Cardiac muscle cell (in vitro differentiated cells and primary cell): ENCODE measurements at regions not wholly inside any gene's neighbourhood (a gene's known extent, or its start where the extent isn't known, plus 50 kb on each side); places are given as distances from the start of the nearest gene placed in this dataset.

Experiments
- DNase-seq, 2 donors: peaks; one replicate each; pipeline versions ENCODE4 v3.0.0 to v3.0.0-alpha.2; 2010 to 2017; ENCODE audit warnings: low read depth in 1 of 2, low spot score in 1 of 2
- H3K27ac ChIP-seq: fragments of 200-600 bp; sonication (generic); 2 replicates; pipeline ENCODE4 v1.5.1; 2016
- H3K27me3 ChIP-seq: fragments of 200-600 bp; sonication (generic); 2 replicates; pipeline ENCODE4 v1.6.0; 2016; ENCODE audit warnings: control low read depth
- H3K36me3 ChIP-seq: fragments of 200-600 bp; sonication (generic); 2 replicates; pipeline ENCODE4 v1.5.1; 2016; ENCODE audit warnings: control low read depth
- H3K4me1 ChIP-seq: fragments of 200-600 bp; sonication (generic); 2 replicates; pipeline ENCODE4 v1.8.1; 2017; ENCODE audit warnings: low read depth, mild to moderate bottlenecking, mixed run types
- H3K4me3 ChIP-seq: fragments of 200-600 bp; sonication (generic); 2 replicates; pipeline ENCODE4 v1.5.1; 2016; ENCODE audit warnings: mild to moderate bottlenecking
- H3K9me3 ChIP-seq: fragments of 200-600 bp; sonication (generic); 2 replicates; pipeline ENCODE4 v1.5.1; 2017; ENCODE audit warnings: low read depth, mild to moderate bottlenecking, control low read depth
- CTCF ChIP-seq: IDR thresholded peaks from 2 replicates; pipeline ENCODE4 v1.5.1; 2012; ENCODE audit warnings: low read depth, mild to moderate bottlenecking, low read length

- Histone ChIP-seq H3K4me1 (no peaks in the 10 kb centered on the region), H3K9me3 (no peaks in the 10 kb centered on the region), H3K27ac (no peak overlapping the region), H3K27me3 (no peaks in the 10 kb centered on the region), H3K36me3 (no peaks in the 10 kb centered on the region), H3K4me3 (no peak overlapping the region)
- DNase-seq, result peak in 1 of 2 donors; percentile 4
- no peak for TF ChIP-seq CTCF
Measured at GRCh38 chr15:35827911-35828310, 281.9 kb upstream of the DPH6 start.

- Histone ChIP-seq H3K4me1 (no peaks in the 10 kb centered on the region), H3K27me3 (no peaks in the 10 kb centered on the region), H3K4me3 (no peak overlapping the region), H3K9me3 (no peaks in the 10 kb centered on the region), H3K36me3 (no peaks in the 10 kb centered on the region), H3K27ac (no peak overlapping the region)
- TF ChIP-seq CTCF, result no peak
- no peak for DNase-seq
Measured at GRCh38 chr15:35833581-35833980, 287.6 kb upstream of the DPH6 start.

- no peak overlapping the region for H3K4me3 ChIP-seq
- TF ChIP-seq CTCF, result no peak
- no peaks in the 10 kb centered on the region for H3K4me1 ChIP-seq
- H3K9me3 ChIP-seq, result no peaks in the 10 kb centered on the region
- no peak for DNase-seq
- H3K27me3 ChIP-seq, result no peaks in the 10 kb centered on the region
- H3K27ac ChIP-seq, result no peak overlapping the region
- H3K36me3 ChIP-seq, result no peaks in the 10 kb centered on the region
Measured at GRCh38 chr15:35834216-35834830, 288.4 kb upstream of the DPH6 start.

DNA sequence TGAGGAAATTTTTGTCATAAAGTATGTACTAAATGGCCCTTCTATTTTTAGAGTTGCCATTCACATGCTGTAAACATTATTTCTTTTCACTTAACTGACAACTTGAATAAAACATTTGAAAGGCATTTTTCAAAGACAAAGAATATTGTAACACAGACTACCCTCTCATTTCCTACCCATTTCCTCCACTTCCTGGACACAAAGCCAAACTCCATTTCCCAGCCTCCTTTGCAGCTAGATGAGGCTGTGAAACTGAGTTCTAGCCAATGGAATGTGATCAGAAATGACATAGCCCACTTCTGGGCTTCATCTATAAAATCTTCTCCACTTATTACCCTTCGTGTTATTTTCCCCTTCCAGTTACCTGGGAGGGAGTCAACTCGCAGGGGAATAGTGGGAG, 288.9 kb upstream of the DPH6 start:
- Histone ChIP-seq H3K36me3 (no peaks in the 10 kb centered on the region), H3K27me3 (no peaks in the 10 kb centered on the region)

DNA sequence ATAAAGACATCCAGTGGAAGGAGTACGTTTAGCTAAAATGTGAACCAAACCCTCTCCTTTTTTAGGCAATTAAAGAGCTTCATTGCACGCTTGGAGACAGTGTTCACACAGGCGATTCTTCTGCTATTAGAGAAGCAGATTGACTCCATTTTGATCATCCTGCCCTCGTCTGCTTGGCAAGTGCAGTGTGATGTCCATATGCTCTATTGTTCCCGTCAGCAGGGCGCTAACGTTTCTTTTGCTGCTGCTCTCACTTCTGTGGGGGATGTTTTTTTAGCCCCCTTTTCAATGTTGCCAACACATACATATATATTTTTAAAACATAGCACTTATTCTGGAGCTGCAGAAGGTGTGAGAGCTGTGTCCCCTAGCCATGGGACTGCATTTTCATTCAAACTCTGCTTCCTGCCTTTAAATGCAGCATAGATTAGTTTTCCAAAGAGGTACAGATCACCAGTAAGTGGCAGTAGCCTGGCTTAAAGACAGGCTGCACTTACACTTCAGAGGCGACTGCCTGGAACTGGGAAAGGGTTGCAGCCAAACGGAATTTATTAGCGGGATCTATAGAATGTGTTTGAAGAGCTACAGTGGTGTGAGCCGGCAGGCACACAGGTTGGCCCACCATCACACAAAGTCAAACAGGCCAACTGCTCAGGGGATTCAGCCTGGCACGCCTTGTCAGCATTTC, 292.6 kb upstream of the DPH6 start:
- Histone ChIP-seq H3K4me3 (no peak overlapping the region), H3K36me3 (no peaks in the 10 kb centered on the region), H3K27me3 (no peaks in the 10 kb centered on the region), H3K4me1 (peaks cover 19% of the 10 kb centered on the region), H3K27ac (no peak overlapping the region), H3K9me3 (no peaks in the 10 kb centered on the region)
- DNase-seq, result peak in 1 of 2 donors; percentile 8
- TF ChIP-seq CTCF, result no peak

More for the DNA sequence above, 288.9 kb upstream of the DPH6 start:
- no peak for TF ChIP-seq CTCF
- H3K27ac ChIP-seq, result no peak overlapping the region
- no peak overlapping the region for H3K4me3 ChIP-seq
- no peak for DNase-seq
- no peaks in the 10 kb centered on the region for H3K9me3 ChIP-seq
- H3K4me1 ChIP-seq, result no peaks in the 10 kb centered on the region
